ENCODE measurements at regions not wholly inside any gene's neighbourhood (a gene's known extent, or its start where the extent isn't known, plus 50 kb on each side); places are given as distances from the start of the nearest gene placed in this dataset.

GRCh38 chr16:9481747-9482730 is 390.6 kb downstream of the HAPSTR1 start:
- H3K4me1 ChIP-seq (ENCODE audit: insufficient read depth), result 0 out of 2 replicates have a peak, but pooled peaks cover 6% of the 10 kb centered on the region
- TF ChIP-seq CTCF (conservative IDR thresholded peaks at IDR 0.05; ENCODE audit: low read depth in 2 of 2) (no peak), REST (IDR thresholded peaks at IDR 0.05; ENCODE audit: unreplicated experiment) (no peak), ZNF331 (CRISPR knock-in tag; IDR thresholded peaks at IDR 0.05; ENCODE audit: low read depth) (no peak), ETS1 (IDR thresholded peaks at IDR 0.05) (no peak), CREB1 (CRISPR knock-in tag; IDR thresholded peaks at IDR 0.05; ENCODE audit: low read depth) (no peak), JUNB (IDR thresholded peaks at IDR 0.05; ENCODE audit: unreplicated experiment) (no peak), POLR2AphosphoS5 (IDR thresholded peaks at IDR 0.05; ENCODE audit: low read depth) (no peak), NANOG (IDR thresholded peaks at IDR 0.05; ENCODE audit: borderline replicate concordance) (no peak), EZH2 (IDR thresholded peaks at IDR 0.05; ENCODE audit: low read depth, unreplicated experiment) (no peak), ZNF114 (CRISPR knock-in tag; IDR thresholded peaks at IDR 0.05) (no peak), STAT1 (IDR thresholded peaks at IDR 0.05; ENCODE audit: unreplicated experiment) (no peak), ZNF462 (CRISPR knock-in tag; IDR thresholded peaks at IDR 0.05) (no peak), EZH2phosphoT487 (IDR thresholded peaks at IDR 0.05; ENCODE audit: unreplicated experiment) (no peak)
- no peak overlapping the region for H3K4me3 Mint-ChIP-seq
- no peaks in the 10 kb centered on the region for H3K79me2 ChIP-seq (replicated peaks; ENCODE audit: insufficient read depth)
- peaks cover 4% of the 10 kb centered on the region; the same call in 1 of the 2 replicates for H3K9me2 ChIP-seq (ENCODE audit: insufficient read depth)
- no peaks in the 10 kb centered on the region for H3K36me3 Mint-ChIP-seq (ENCODE audit: low read depth)
- no peaks in the 10 kb centered on the region for H4K20me1 ChIP-seq (replicated peaks; ENCODE audit: insufficient read depth)
- no peaks in the 10 kb centered on the region for H3K36me3 ChIP-seq (ENCODE audit: insufficient read depth)
- no peak overlapping the region for H3K4me3 ChIP-seq
- H2AFZ ChIP-seq, result no peak overlapping the region
- no peak overlapping the region for H3K27ac Mint-ChIP-seq
- H3K9me3 Mint-ChIP-seq, result no peaks in the 10 kb centered on the region
- no peak for ATAC-seq
- H3K4me2 ChIP-seq, result no peak overlapping the region
- peaks cover 3% of the 10 kb centered on the region for H3K27me3 Mint-ChIP-seq (ENCODE audit: insufficient read depth, low read depth, poor library complexity)
- no peaks in the 10 kb centered on the region for H3F3A ChIP-seq (replicated peaks; ENCODE audit: low read depth)
- DNase-seq (ENCODE audit: low spot score), result no peak
- peaks cover 4% of the 10 kb centered on the region; the same call in 1 of the 3 replicates for H3K4me1 Mint-ChIP-seq
- H3K27me3 ChIP-seq (ENCODE audit: insufficient read depth), result no peaks in the 10 kb centered on the region
- no peak overlapping the region for H3K27ac ChIP-seq (ENCODE audit: low read depth)
